CD4-positive, alpha-beta T cell treated with Interleukin-6 for 4 hours (primary cell): ENCODE measurements at regions not wholly inside any gene's neighbourhood (a gene's known extent, or its start where the extent isn't known, plus 50 kb on each side); places are given as distances from the start of the nearest gene placed in this dataset.

Experiments used
- DNase-seq: peaks from one replicate; pipeline ENCODE4 v3.0.0-alpha.2; 2020; ENCODE audit warnings: mixed read lengths

- DNase-seq = no peak
Measured at GRCh38 chr4:84441758-84442377, 57.2 kb downstream of the NKX6-1 start.

- DNase-seq = no peak
Measured at GRCh38 chr4:84439996-84440395, 59.1 kb downstream of the NKX6-1 start.

GRCh38 chr4:84436812-84437211 lies 62.3 kb downstream of the NKX6-1 start:
- DNase-seq = no peak

GRCh38 chr4:84434344-84434743 lies 64.7 kb downstream of the NKX6-1 start:
- DNase-seq = no peak

- no peak for DNase-seq
Measured at GRCh38 chr4:84433633-84434222, 65.4 kb downstream of the NKX6-1 start.

- DNase-seq = no peak
Measured at GRCh38 chr4:84432713-84433112, 66.4 kb downstream of the NKX6-1 start.

- no peak for DNase-seq
Measured at GRCh38 chr4:84420608-84421007, 78.5 kb downstream of the NKX6-1 start.

- DNase-seq = no peak
Measured at GRCh38 chr4:84419201-84419600, 79.9 kb downstream of the NKX6-1 start.

GRCh38 chr4:84417997-84418709 lies 80.9 kb downstream of the NKX6-1 start:
- no peak for DNase-seq

GRCh38 chr4:84413976-84414375 lies 85.1 kb downstream of the NKX6-1 start:
- DNase-seq = no peak

GRCh38 chr4:84413480-84413879 lies 85.6 kb downstream of the NKX6-1 start:
- DNase-seq = no peak

GRCh38 chr4:84412062-84412461 lies 87.0 kb downstream of the NKX6-1 start:
- no peak for DNase-seq

- DNase-seq = no peak
Measured at GRCh38 chr4:84407554-84408407, 91.3 kb downstream of the NKX6-1 start.

GRCh38 chr4:84403656-84404055 lies 95.4 kb downstream of the NKX6-1 start:
- no peak for DNase-seq

GRCh38 chr4:84401701-84402306 lies 97.3 kb downstream of the NKX6-1 start:
- DNase-seq = no peak

GRCh38 chr4:84394386-84394785 lies 104.7 kb downstream of the NKX6-1 start:
- no peak for DNase-seq

GRCh38 chr4:84392951-84393590 lies 106.0 kb downstream of the NKX6-1 start:
- no peak for DNase-seq

GRCh38 chr4:84389406-84389805 lies 109.7 kb downstream of the NKX6-1 start:
- DNase-seq = no peak

GRCh38 chr4:84385203-84385602 lies 113.9 kb downstream of the NKX6-1 start:
- no peak for DNase-seq

GRCh38 chr4:84384801-84385200 lies 114.3 kb downstream of the NKX6-1 start:
- DNase-seq = no peak

GRCh38 chr4:84381759-84382158 lies 117.3 kb downstream of the NKX6-1 start:
- DNase-seq = no peak

- DNase-seq = no peak
Measured at GRCh38 chr4:84379917-84380641, 119.0 kb downstream of the NKX6-1 start.
